Trophoblast cell (in vitro differentiated cells and primary cell): ENCODE measurements at regions not wholly inside any gene's neighbourhood (a gene's known extent, or its start where the extent isn't known, plus 50 kb on each side); places are given as distances from the start of the nearest gene placed in this dataset.

ENCODE experiments used
- DNase-seq, 2 donors: peaks; one replicate each; pipeline ENCODE4 v3.0.0-alpha.2; 2016
- H2AFZ ChIP-seq: 2 replicates; pipeline ENCODE4 v1.6.1; 2013; ENCODE audit warnings: low read length, moderate library complexity, mild to moderate bottlenecking; ENCODE audit not compliant: insufficient read depth, poor library complexity
- H2AK5ac ChIP-seq: 2 replicates; pipeline ENCODE4 v1.6.1; 2013; ENCODE audit warnings: mild to moderate bottlenecking, low read length
- H2BK120ac ChIP-seq: 2 replicates; pipeline ENCODE4 v1.6.1; 2013; ENCODE audit warnings: low read length, mild to moderate bottlenecking, moderate library complexity; ENCODE audit not compliant: insufficient read depth, poor library complexity
- H2BK12ac ChIP-seq: 2 replicates; pipeline ENCODE4 v1.6.1; 2013; ENCODE audit warnings: mild to moderate bottlenecking, low read length, moderate library complexity
- H2BK5ac ChIP-seq: 2 replicates; pipeline ENCODE4 v1.6.1; 2013; ENCODE audit warnings: low read length, low read depth, moderate library complexity, mild to moderate bottlenecking; ENCODE audit not compliant: poor library complexity
- H3K14ac ChIP-seq: 2 replicates; pipeline ENCODE4 v1.6.1; 2013; ENCODE audit warnings: mild to moderate bottlenecking, low read length
- H3K18ac ChIP-seq: 2 replicates; pipeline ENCODE4 v1.6.1; 2013; ENCODE audit warnings: mild to moderate bottlenecking, low read length
- H3K23ac ChIP-seq: 2 replicates; pipeline ENCODE4 v1.6.1; 2013; ENCODE audit warnings: low read length
- H3K27ac ChIP-seq: 2 replicates; pipeline ENCODE4 v1.5.1; 2013; ENCODE audit warnings: low read depth, mild to moderate bottlenecking, inconsistent platforms, low read length, moderate library complexity
- H3K27me3 ChIP-seq: 2 replicates; pipeline ENCODE4 v1.6.1; 2013; ENCODE audit warnings: inconsistent platforms, mild to moderate bottlenecking, low read length, moderate library complexity; ENCODE audit not compliant: insufficient read depth
- H3K36me3 ChIP-seq, 2 experiments: 1 replicate in 1 of 2; 2 replicates in 1 of 2; pipeline ENCODE4 v1.6.1; 2013; ENCODE audit warnings: low read length in 2 of 2, mild to moderate bottlenecking in 2 of 2, moderate library complexity in 1 of 2; ENCODE audit not compliant: insufficient read depth in 2 of 2, control insufficient read depth in 1 of 2
- H3K4ac ChIP-seq: 2 replicates; pipeline ENCODE4 v1.6.1; 2013; ENCODE audit warnings: low read depth, mild to moderate bottlenecking, low read length, moderate library complexity
- H3K4me1 ChIP-seq, 2 experiments: 1 replicate in 1 of 2; 2 replicates in 1 of 2; pipeline ENCODE4 v1.6.1; 2013; ENCODE audit warnings: low read length in 2 of 2, mild to moderate bottlenecking in 2 of 2, moderate library complexity in 1 of 2; ENCODE audit not compliant: insufficient read depth in 2 of 2, control insufficient read depth in 1 of 2
- H3K4me2 ChIP-seq: 2 replicates; pipeline ENCODE4 v1.6.1; 2013; ENCODE audit warnings: inconsistent platforms, mild to moderate bottlenecking, low read length, moderate library complexity
- H3K4me3 ChIP-seq: 2 replicates; pipeline ENCODE4 v1.5.1; 2013; ENCODE audit warnings: mild to moderate bottlenecking, low read depth, low read length, inconsistent platforms
- H3K79me1 ChIP-seq: one replicate; pipeline ENCODE4 v1.6.1; 2013; ENCODE audit warnings: low read length
- H3K79me2 ChIP-seq: 2 replicates; pipeline ENCODE4 v1.6.1; 2013; ENCODE audit warnings: low read length, mild to moderate bottlenecking; ENCODE audit not compliant: control insufficient read depth, insufficient read depth, poor library complexity
- H3K9ac ChIP-seq: 2 replicates; pipeline ENCODE4 v1.6.1; 2013; ENCODE audit warnings: mild to moderate bottlenecking, low read length
- H3K9me3 ChIP-seq: 2 replicates; pipeline ENCODE4 v1.6.1; 2013; ENCODE audit warnings: low read depth, mild to moderate bottlenecking, control low read depth, inconsistent platforms, low read length; ENCODE audit not compliant: insufficient read depth
- H4K12ac ChIP-seq: 2 replicates; pipeline ENCODE4 v1.6.1; 2013; ENCODE audit warnings: low read depth, mild to moderate bottlenecking, low read length, moderate library complexity
- H4K8ac ChIP-seq: 2 replicates; pipeline ENCODE4 v1.6.1; 2013; ENCODE audit warnings: low read depth, mild to moderate bottlenecking, low read length, moderate library complexity
- H4K91ac ChIP-seq: one replicate; pipeline ENCODE4 v1.6.1; 2013; ENCODE audit warnings: low read depth, mild to moderate bottlenecking, low read length, moderate library complexity
- WGBS: extraction: QIAGEN DNeasy Blood & Tissue Kit; methylation state at CpG from one replicate; pipeline ENCODE4 v1.1.7; 2013; ENCODE audit warnings: missing lambda C conversion rate; ENCODE audit not compliant: insufficient read length, insufficient coverage; ENCODE audit errors: extremely low coverage; 5-methylcytosine and 5-hydroxymethylcytosine counted together

DNA sequence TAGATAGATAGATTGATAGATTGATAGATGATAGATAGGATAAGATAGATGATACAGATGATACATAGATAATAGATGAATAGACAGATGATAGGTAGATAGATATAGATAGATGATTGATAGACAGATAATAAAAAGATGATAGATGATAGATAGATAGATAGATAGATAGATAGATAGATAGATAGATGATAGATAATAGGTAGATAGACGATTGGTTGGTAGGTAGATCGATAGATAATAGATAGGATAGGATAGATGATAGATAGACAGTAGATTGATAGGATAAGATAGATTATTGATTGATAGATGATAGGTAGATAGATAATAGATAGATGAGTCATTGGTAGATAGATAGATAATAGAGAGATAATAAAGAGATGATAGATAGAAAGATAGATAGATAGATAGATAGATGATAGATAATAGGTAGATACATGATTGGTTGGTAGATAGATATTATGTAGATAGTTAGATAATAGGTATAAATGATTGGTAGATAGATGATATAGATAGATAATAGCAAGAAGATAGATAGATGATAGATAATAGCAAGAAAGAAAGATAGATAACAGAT lies 109.4 kb upstream of the C16orf82 start:
- H2BK12ac ChIP-seq: no peak overlapping the region
- no peak overlapping the region for H3K4ac ChIP-seq
- H3K9me3 ChIP-seq: no peaks in the 10 kb centered on the region
- no peak overlapping the region for H3K4me3 ChIP-seq
- no peaks in the 10 kb centered on the region for H3K27me3 ChIP-seq
- no peak overlapping the region for H3K27ac ChIP-seq
- no peak for DNase-seq
- H3K14ac ChIP-seq: no peak overlapping the region
- no peak overlapping the region for H2AFZ ChIP-seq
- H2BK5ac ChIP-seq: no peak overlapping the region
- H3K23ac ChIP-seq: no peak overlapping the region
- H3K9ac ChIP-seq: no peak overlapping the region
- H3K36me3 ChIP-seq: no peaks in the 10 kb centered on the region
- no peak overlapping the region for H2AK5ac ChIP-seq
- no peak overlapping the region for H3K4me2 ChIP-seq
- no peak overlapping the region for H4K12ac ChIP-seq
- H4K91ac ChIP-seq: no peak overlapping the region
- no peaks in the 10 kb centered on the region for H3K4me1 ChIP-seq
- no peak overlapping the region for H3K18ac ChIP-seq
- 100% methylated on average over 2 of the region's 2 CpGs for whole genome bisulfite sequencing
- no peak overlapping the region for H4K8ac ChIP-seq
- no peaks in the 10 kb centered on the region for H3K79me1 ChIP-seq
- H2BK120ac ChIP-seq: no peak overlapping the region
- no peaks in the 10 kb centered on the region for H3K79me2 ChIP-seq

DNA sequence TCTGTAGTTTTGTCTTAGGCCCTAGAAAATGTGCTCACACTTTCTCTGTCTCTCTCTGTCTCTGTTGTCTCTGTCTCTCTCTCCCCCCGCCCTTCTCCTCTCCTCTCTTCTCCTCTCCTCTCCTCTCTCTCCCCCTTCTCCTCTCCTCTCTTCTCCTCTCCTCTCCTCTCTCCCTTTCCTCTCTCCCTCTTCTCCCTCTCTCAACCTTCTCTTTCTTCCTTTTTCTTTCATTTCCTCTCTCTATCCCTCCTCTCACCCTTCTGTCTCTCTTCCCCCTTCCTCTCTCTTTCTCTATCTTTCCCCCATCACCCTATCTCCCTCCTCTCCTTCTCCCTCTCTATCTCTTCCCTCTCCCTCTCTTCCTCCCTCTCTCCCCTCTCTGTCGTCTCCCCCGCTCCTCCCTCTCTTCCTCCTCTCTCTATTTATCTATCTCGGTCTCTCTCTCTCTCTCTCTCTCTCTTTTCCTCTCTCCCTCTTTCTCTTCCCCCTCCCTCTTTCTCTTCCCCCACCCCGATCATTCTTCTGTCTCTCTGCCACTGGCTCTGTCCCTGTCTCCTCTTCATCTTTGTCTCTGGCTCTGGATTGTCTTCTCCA lies 107.2 kb upstream of the C16orf82 start:
- Histone ChIP-seq H3K14ac (no peak overlapping the region), H4K8ac (no peak overlapping the region), H3K36me3 (no peaks in the 10 kb centered on the region), H2BK12ac (no peak overlapping the region), H3K9me3 (no peaks in the 10 kb centered on the region), H2BK5ac (no peak overlapping the region), H2AK5ac (no peak overlapping the region), H3K23ac (no peak overlapping the region), H3K4ac (no peak overlapping the region), H3K27ac (no peak overlapping the region), H3K9ac (no peak overlapping the region), H2AFZ (no peak overlapping the region), H3K79me2 (no peaks in the 10 kb centered on the region), H3K4me3 (no peak overlapping the region), H3K4me1 (no peaks in the 10 kb centered on the region), H3K4me2 (no peak overlapping the region), H3K27me3 (no peaks in the 10 kb centered on the region), H2BK120ac (no peak overlapping the region), H3K79me1 (no peaks in the 10 kb centered on the region), H4K91ac (no peak overlapping the region), H3K18ac (no peak overlapping the region), H4K12ac (no peak overlapping the region)
- WGBS: 100% methylated on average over 3 of the region's 5 CpGs
- DNase-seq: no peak

DNA sequence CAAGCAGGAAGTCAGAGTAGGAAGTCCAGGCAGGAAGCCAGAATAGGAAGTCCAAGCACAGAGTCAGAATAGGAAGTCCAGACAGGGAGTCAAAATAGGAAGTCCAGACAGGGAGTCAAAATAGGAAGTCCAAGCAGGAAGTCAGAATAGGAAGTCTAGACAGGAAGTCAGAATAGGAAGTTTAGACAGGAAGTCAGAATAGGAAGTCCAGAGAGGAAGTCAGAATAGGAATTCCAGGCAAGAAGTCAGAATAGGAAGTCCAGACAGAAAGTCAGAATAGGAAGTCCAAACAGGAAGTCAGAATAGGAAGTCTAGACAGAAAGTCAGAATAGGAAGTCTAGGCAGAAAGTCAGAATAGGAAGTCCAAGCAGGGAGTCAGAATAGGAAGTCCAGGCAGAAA lies 105.3 kb upstream of the C16orf82 start:
- Histone ChIP-seq H3K27me3 (no peaks in the 10 kb centered on the region), H3K23ac (no peak overlapping the region)

DNA sequence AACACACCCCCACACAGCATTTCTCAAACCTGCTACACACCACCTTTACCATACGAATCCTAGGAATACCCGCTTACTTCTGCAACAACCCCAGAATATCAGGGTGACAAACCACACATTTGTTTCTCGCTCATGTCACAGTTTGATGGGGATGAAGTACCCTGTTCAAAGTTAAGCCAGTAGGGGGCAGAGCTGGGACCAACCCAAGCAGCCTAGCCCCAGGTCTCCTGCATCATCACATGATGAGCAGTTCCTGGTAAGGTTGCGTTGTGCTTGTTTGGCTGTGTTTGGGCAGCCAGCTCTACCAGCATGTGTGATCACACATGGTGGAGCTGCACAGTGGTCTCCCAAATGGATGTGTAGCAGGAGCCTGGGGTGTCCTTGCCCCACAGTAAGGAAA lies 103.6 kb upstream of the C16orf82 start:
- H4K8ac ChIP-seq: no peak overlapping the region
- no peaks in the 10 kb centered on the region for H3K79me1 ChIP-seq

More for the DNA sequence above, 105.3 kb upstream of the C16orf82 start:
- H3K4me1 ChIP-seq: no peaks in the 10 kb centered on the region
- no peak overlapping the region for H2AFZ ChIP-seq
- no peak overlapping the region for H3K14ac ChIP-seq
- H3K9me3 ChIP-seq: no peaks in the 10 kb centered on the region
- H3K4me3 ChIP-seq: no peak overlapping the region
- H3K4me2 ChIP-seq: no peak overlapping the region
- H3K79me2 ChIP-seq: no peaks in the 10 kb centered on the region
- no peak overlapping the region for H4K91ac ChIP-seq
- no peak overlapping the region for H3K4ac ChIP-seq
- H2AK5ac ChIP-seq: no peak overlapping the region
- DNase-seq: no peak
- H3K18ac ChIP-seq: no peak overlapping the region
- H2BK5ac ChIP-seq: no peak overlapping the region
- H2BK12ac ChIP-seq: no peak overlapping the region
- H3K79me1 ChIP-seq: no peaks in the 10 kb centered on the region
- H4K12ac ChIP-seq: no peak overlapping the region
- H3K27ac ChIP-seq: no peak overlapping the region
- no peak overlapping the region for H2BK120ac ChIP-seq
- H4K8ac ChIP-seq: no peak overlapping the region
- H3K9ac ChIP-seq: no peak overlapping the region
- no peaks in the 10 kb centered on the region for H3K36me3 ChIP-seq

More for the DNA sequence above, 103.6 kb upstream of the C16orf82 start:
- Histone ChIP-seq H4K91ac (no peak overlapping the region), H3K79me2 (no peaks in the 10 kb centered on the region), H3K4me1 (no peaks in the 10 kb centered on the region), H3K4me2 (no peak overlapping the region), H3K4ac (no peak overlapping the region), H2AFZ (no peak overlapping the region), H3K9me3 (no peaks in the 10 kb centered on the region), H3K4me3 (no peak overlapping the region), H3K18ac (no peak overlapping the region), H2BK120ac (no peak overlapping the region), H3K27me3 (no peaks in the 10 kb centered on the region), H3K9ac (no peak overlapping the region), H3K23ac (no peak overlapping the region), H2AK5ac (no peak overlapping the region), H3K14ac (no peak overlapping the region), H3K27ac (no peak overlapping the region), H3K36me3 (no peaks in the 10 kb centered on the region), H2BK12ac (no peak overlapping the region), H2BK5ac (no peak overlapping the region), H4K12ac (no peak overlapping the region)
- no CpG with 5 or more reads among the region's 4 CpGs for WGBS
- DNase-seq: peak in 1 of 2 donors; percentile 8
